ENCODE measurements at regions not wholly inside any gene's neighbourhood (a gene's known extent, or its start where the extent isn't known, plus 50 kb on each side); places are given as distances from the start of the nearest gene placed in this dataset.
"Not testable (repeated sequence)": the region's sequence is repeated elsewhere in the genome, so short reads cannot be mapped to it uniquely, and the experiment has no call there.

GRCh38 chr10:62498271-62498670 lies 124.1 kb downstream of the ZNF365 start:
- Histone ChIP-seq H3K9me3 (ENCODE audit: low read depth, low read length) (peaks cover 3% of the 10 kb centered on the region), H3K79me2 (ENCODE audit: insufficient read depth, low read length) (no peaks in the 10 kb centered on the region), H3K4me2 (ENCODE audit: insufficient read depth, low read length) (no peak overlapping the region), H3K4me3 (ENCODE audit: insufficient read depth, low read length) (no peak overlapping the region), H4K20me1 (ENCODE audit: insufficient read depth, low read length) (no peaks in the 10 kb centered on the region), H3K27me3 (ENCODE audit: insufficient read depth, low read length) (peaks cover 25% of the 10 kb centered on the region), H2AFZ (ENCODE audit: low read length) (no peak overlapping the region), H3K36me3 (ENCODE audit: insufficient read depth, low read length) (no peaks in the 10 kb centered on the region), H3K27ac (ENCODE audit: low read depth, low read length) (no peak overlapping the region), H3K4me1 (ENCODE audit: insufficient read depth, low read length) (no peaks in the 10 kb centered on the region)
- TF ChIP-seq CTCF (IDR thresholded peaks at IDR 0.05; ENCODE audit: extremely low read depth, low read depth, low read length): no peak
- DNase-seq (ENCODE audit: insufficient read length, low spot score, missing footprints): no peak

GRCh38 chr10:62500116-62500515 lies 125.9 kb downstream of the ZNF365 start:
- not testable (repeated sequence) for H3K36me3 ChIP-seq (ENCODE audit: insufficient read depth, low read length); H3K79me2 ChIP-seq (ENCODE audit: insufficient read depth, low read length); H3K4me3 ChIP-seq (ENCODE audit: insufficient read depth, low read length); H3K27ac ChIP-seq (ENCODE audit: low read depth, low read length); H4K20me1 ChIP-seq (ENCODE audit: insufficient read depth, low read length); H3K4me2 ChIP-seq (ENCODE audit: insufficient read depth, low read length); H3K4me1 ChIP-seq (ENCODE audit: insufficient read depth, low read length); H2AFZ ChIP-seq (ENCODE audit: low read length); H3K9me3 ChIP-seq (ENCODE audit: low read depth, low read length); DNase-seq (ENCODE audit: insufficient read length, low spot score, missing footprints)
- peaks cover 25% of the 10 kb centered on the region for H3K27me3 ChIP-seq (ENCODE audit: insufficient read depth, low read length)

- H3K36me3 ChIP-seq (ENCODE audit: insufficient read depth, low read length): no peaks in the 10 kb centered on the region
- TF ChIP-seq CTCF (IDR thresholded peaks at IDR 0.05; ENCODE audit: extremely low read depth, low read depth, low read length): no peak
Measured at GRCh38 chr10:62501547-62501946, 127.4 kb downstream of the ZNF365 start.

GRCh38 chr10:62502995-62503613 lies 128.9 kb downstream of the ZNF365 start:
- Histone ChIP-seq H4K20me1 (ENCODE audit: insufficient read depth, low read length) (no peaks in the 10 kb centered on the region), H3K4me2 (ENCODE audit: insufficient read depth, low read length) (no peak overlapping the region), H3K4me3 (ENCODE audit: insufficient read depth, low read length) (no peak overlapping the region), H3K27me3 (ENCODE audit: insufficient read depth, low read length) (peaks cover 12% of the 10 kb centered on the region), H3K4me1 (ENCODE audit: insufficient read depth, low read length) (no peaks in the 10 kb centered on the region), H3K79me2 (ENCODE audit: insufficient read depth, low read length) (no peaks in the 10 kb centered on the region), H3K27ac (ENCODE audit: low read depth, low read length) (no peak overlapping the region), H2AFZ (ENCODE audit: low read length) (no peak overlapping the region), H3K36me3 (ENCODE audit: insufficient read depth, low read length) (no peaks in the 10 kb centered on the region), H3K9me3 (ENCODE audit: low read depth, low read length) (peaks cover 3% of the 10 kb centered on the region)
- TF ChIP-seq CTCF (IDR thresholded peaks at IDR 0.05; ENCODE audit: extremely low read depth, low read depth, low read length): no peak
- no peak for DNase-seq (ENCODE audit: insufficient read length, low spot score, missing footprints)

More at GRCh38 chr10:62501547-62501946, 127.4 kb downstream of the ZNF365 start:
- Histone ChIP-seq H3K9me3 (ENCODE audit: low read depth, low read length) (peaks cover 3% of the 10 kb centered on the region), H3K79me2 (ENCODE audit: insufficient read depth, low read length) (no peaks in the 10 kb centered on the region), H4K20me1 (ENCODE audit: insufficient read depth, low read length) (no peaks in the 10 kb centered on the region), H2AFZ (ENCODE audit: low read length) (no peak overlapping the region), H3K4me2 (ENCODE audit: insufficient read depth, low read length) (no peak overlapping the region), H3K27ac (ENCODE audit: low read depth, low read length) (no peak overlapping the region), H3K27me3 (ENCODE audit: insufficient read depth, low read length) (peaks cover 24% of the 10 kb centered on the region), H3K4me1 (ENCODE audit: insufficient read depth, low read length) (no peaks in the 10 kb centered on the region), H3K4me3 (ENCODE audit: insufficient read depth, low read length) (no peak overlapping the region)
- DNase-seq (ENCODE audit: insufficient read length, low spot score, missing footprints): no peak
